ENCODE measurements at regions not wholly inside any gene's neighbourhood (a gene's known extent, or its start where the extent isn't known, plus 50 kb on each side); places are given as distances from the start of the nearest gene placed in this dataset.

- Mint-ChIP-seq H3K9me3 (peaks cover 8% of the 10 kb centered on the region), H3K27me3 (no peaks in the 10 kb centered on the region), H3K27ac (no peak overlapping the region), H3K4me1 (no peaks in the 10 kb centered on the region), H3K4me3 (no peak overlapping the region), H3K36me3 (ENCODE audit: low read depth) (no peaks in the 10 kb centered on the region)
- DNase-seq: no peak
- POLR2A ChIA-PET: no interaction called here
- TF ChIP-seq, protein P1, sequence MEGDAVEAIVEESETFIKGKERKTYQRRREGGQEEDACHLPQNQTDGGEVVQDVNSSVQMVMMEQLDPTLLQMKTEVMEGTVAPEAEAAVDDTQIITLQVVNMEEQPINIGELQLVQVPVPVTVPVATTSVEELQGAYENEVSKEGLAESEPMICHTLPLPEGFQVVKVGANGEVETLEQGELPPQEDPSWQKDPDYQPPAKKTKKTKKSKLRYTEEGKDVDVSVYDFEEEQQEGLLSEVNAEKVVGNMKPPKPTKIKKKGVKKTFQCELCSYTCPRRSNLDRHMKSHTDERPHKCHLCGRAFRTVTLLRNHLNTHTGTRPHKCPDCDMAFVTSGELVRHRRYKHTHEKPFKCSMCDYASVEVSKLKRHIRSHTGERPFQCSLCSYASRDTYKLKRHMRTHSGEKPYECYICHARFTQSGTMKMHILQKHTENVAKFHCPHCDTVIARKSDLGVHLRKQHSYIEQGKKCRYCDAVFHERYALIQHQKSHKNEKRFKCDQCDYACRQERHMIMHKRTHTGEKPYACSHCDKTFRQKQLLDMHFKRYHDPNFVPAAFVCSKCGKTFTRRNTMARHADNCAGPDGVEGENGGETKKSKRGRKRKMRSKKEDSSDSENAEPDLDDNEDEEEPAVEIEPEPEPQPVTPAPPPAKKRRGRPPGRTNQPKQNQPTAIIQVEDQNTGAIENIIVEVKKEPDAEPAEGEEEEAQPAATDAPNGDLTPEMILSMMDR (IDR thresholded peaks at IDR 0.05): no peak
- ATAC-seq (ENCODE audit: low read depth): no peak
- intact Hi-C loops (cut with micrococcal nuclease): no loop called here
- CTCF ChIA-PET: no interaction called here
Observed at GRCh38 chr1:2867087-2867425, 65.6 kb upstream of the TTC34 start.

DNA sequence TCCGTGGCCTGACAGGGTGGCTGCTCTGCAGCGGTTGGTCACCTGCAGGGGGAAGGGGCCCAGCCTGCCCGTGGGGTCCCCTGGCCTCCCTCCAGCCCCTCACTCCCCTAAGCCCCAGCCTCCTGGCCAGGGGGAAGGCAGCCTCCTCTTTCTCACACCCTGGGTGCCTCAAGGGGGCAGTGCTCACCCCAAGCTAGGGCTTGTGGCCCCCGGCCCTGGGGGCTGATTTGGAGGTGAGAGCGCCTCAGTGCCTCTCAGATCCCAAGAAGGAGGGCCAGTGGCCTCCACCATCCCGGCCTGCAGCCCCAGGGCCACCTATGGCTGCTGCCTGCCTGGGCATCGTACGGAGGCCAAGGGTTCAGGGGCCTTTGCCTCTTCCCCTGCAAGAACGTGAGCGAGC lies 66.4 kb upstream of the TTC34 start:
- H3K4me1 Mint-ChIP-seq: no peaks in the 10 kb centered on the region
- no peaks in the 10 kb centered on the region for H3K27me3 Mint-ChIP-seq
- H3K27ac Mint-ChIP-seq: no peak overlapping the region
- no peak overlapping the region for H3K4me3 Mint-ChIP-seq
- ChIA-PET CTCF (no interaction called here), POLR2A (no interaction called here)
- H3K9me3 Mint-ChIP-seq: peaks cover 8% of the 10 kb centered on the region
- intact Hi-C loops (cut with micrococcal nuclease): no loop called here
- ATAC-seq (ENCODE audit: low read depth) (no peak), DNase-seq (no peak)
- no peaks in the 10 kb centered on the region for H3K36me3 Mint-ChIP-seq (ENCODE audit: low read depth)
- TF ChIP-seq, protein P1 (IDR thresholded peaks at IDR 0.05): no peak

DNA sequence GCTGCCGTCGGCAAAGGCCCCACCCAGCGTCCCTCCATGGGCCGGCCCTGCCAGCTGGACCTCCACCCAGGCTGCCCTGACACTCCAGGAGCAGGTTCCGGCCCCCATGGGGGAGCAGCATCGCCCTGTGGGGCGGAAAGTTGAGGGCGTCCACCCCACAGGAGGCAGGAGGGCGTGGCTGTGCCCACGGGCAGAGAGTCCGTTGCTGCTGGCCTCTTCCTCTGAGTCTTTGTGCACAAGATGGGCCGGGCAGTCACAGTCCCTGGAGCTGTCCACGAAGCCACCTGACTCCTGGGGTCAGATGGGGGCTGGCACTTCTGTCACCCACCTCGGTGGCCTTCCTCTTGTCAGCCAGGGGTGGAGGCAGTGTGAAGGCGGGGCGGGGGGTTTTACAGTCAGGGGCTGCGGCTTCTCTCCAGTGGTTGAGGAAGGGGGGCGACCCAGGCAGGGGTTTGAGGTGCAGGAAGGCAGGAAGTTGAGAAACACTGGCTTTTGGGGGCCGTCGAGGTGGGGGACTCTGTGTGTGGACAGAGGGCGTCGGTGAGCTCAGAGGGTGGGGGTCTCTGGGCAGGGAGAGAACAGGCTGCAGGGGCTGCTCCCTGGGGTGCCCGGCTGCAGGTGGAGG lies 67.2 kb upstream of the TTC34 start:
- H3K27ac Mint-ChIP-seq: no peak overlapping the region
- ChIA-PET CTCF (no interaction called here), POLR2A (no interaction called here)
- no peaks in the 10 kb centered on the region for H3K27me3 Mint-ChIP-seq
- H3K4me3 Mint-ChIP-seq: no peak overlapping the region
- H3K36me3 Mint-ChIP-seq (ENCODE audit: low read depth): no peaks in the 10 kb centered on the region
- peaks cover 8% of the 10 kb centered on the region for H3K9me3 Mint-ChIP-seq
- TF ChIP-seq, protein P1 (IDR thresholded peaks at IDR 0.05): no peak
- no peak for DNase-seq
- H3K4me1 Mint-ChIP-seq: no peaks in the 10 kb centered on the region
- intact Hi-C loops (cut with micrococcal nuclease): no loop called here
- ATAC-seq (ENCODE audit: low read depth): no peak

GRCh38 chr1:2871246-2871815 lies 69.8 kb upstream of the TTC34 start:
- Mint-ChIP-seq H3K4me3 (no peak overlapping the region), H3K27ac (no peak overlapping the region), H3K27me3 (no peaks in the 10 kb centered on the region), H3K4me1 (no peaks in the 10 kb centered on the region), H3K9me3 (peaks cover 8% of the 10 kb centered on the region), H3K36me3 (ENCODE audit: low read depth) (no peaks in the 10 kb centered on the region)
- CTCF ChIA-PET: no interaction called here
- POLR2A ChIA-PET: no interaction called here
- no peak for DNase-seq
- intact Hi-C loops (cut with micrococcal nuclease): no loop called here
- TF ChIP-seq, protein P1 (IDR thresholded peaks at IDR 0.05): no peak
- ATAC-seq (ENCODE audit: low read depth): no peak

DNA sequence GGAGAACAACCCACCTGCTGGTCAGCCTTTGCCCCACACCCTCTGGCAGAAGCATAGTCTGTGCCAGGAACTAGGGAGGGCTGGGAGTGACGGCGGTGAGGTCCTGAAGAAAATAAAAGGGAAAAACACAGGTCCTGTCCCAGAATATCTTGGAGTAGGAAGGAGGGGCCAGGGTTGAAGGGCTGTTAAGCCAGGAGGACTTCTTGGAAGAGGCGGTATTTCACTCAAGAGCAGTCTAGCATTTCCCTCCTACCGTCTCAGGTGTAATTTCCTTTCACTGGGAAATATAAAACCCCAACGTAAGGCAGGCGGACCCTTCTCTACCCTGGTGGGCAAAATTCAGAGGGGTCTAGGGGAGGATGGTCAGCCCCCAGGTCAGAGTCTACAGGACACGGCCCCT lies 72.7 kb upstream of the TTC34 start:
- DNase-seq: no peak
- Mint-ChIP-seq H3K4me3 (no peak overlapping the region), H3K9me3 (peaks cover 8% of the 10 kb centered on the region), H3K27ac (no peak overlapping the region), H3K27me3 (no peaks in the 10 kb centered on the region), H3K4me1 (no peaks in the 10 kb centered on the region), H3K36me3 (ENCODE audit: low read depth) (no peaks in the 10 kb centered on the region)
- TF ChIP-seq, protein P1 (IDR thresholded peaks at IDR 0.05): no peak
- ChIA-PET CTCF (no interaction called here), POLR2A (no interaction called here)
- ATAC-seq (ENCODE audit: low read depth): no peak
- intact Hi-C loops (cut with micrococcal nuclease): no loop called here

All from activated B cell treated with CpG ODN at 0.5 μM for 24 hours (primary cell).